Panc1 (cell line): ENCODE measurements at regions not wholly inside any gene's neighbourhood (a gene's known extent, or its start where the extent isn't known, plus 50 kb on each side); places are given as distances from the start of the nearest gene placed in this dataset.

Source experiments
- ATAC-seq: fragments of 200-7000 bp; cut with Tn5 transposase; 2 replicates; pipeline ENCODE4 v1.9.1; 2020; ENCODE audit warnings: mild to moderate bottlenecking, moderate library complexity
- BruUV-seq: library from RNA; stranded (reverse); fragments of 400-500 nt; replicated peaks from 2 replicates; lab custom pipeline; 2021; lab: Mats Ljungman, UMichigan
- CTCF ChIA-PET: fragments of 300-600 bp; sonication (Branson Sonifier 250); formaldehyde crosslinking; loops from one replicate; lab custom pipeline; 2022; ENCODE audit warnings: antibody characterized with exemption; lab: Charles Lee
- POLR2A ChIA-PET: fragments of 300-600 bp; sonication (Branson Sonifier 250); formaldehyde crosslinking; loops from one replicate; lab custom pipeline; 2022; ENCODE audit warnings: antibody characterized with exemption; lab: Charles Lee
- DNase-seq: peaks from one replicate; pipeline ENCODE4 v3.0.0-alpha.2; 2010; ENCODE audit warnings: low read depth, low spot score
- H3K27ac ChIP-seq: 2 replicates; pipeline ENCODE4 v1.5.1; 2011; ENCODE audit warnings: mild to moderate bottlenecking, low read length, inconsistent platforms
- H3K27me3 ChIP-seq: fragments of 200-500 bp; sonication (Bioruptor generic); 2 replicates; pipeline ENCODE4 v1.6.0; 2014; ENCODE audit warnings: low read length, inconsistent platforms; ENCODE audit not compliant: control insufficient read depth, insufficient read depth
- H3K36me3 ChIP-seq: fragments of 200-500 bp; sonication (Bioruptor generic); 2 replicates; pipeline ENCODE4 v1.5.1; 2014; ENCODE audit warnings: inconsistent platforms, mild to moderate bottlenecking, low read length, moderate library complexity; ENCODE audit not compliant: control insufficient read depth, insufficient read depth
- H3K4me1 ChIP-seq: 2 replicates; pipeline ENCODE4 v1.5.1; 2011; ENCODE audit warnings: inconsistent platforms, mild to moderate bottlenecking, low read length, moderate library complexity; ENCODE audit not compliant: control insufficient read depth, insufficient read depth
- H3K4me3 ChIP-seq, 2 experiments: 2 replicates each; pipeline ENCODE4 v1.5.1; 2011 to 2012; ENCODE audit warnings: low read depth in 2 of 2, low read length in 2 of 2, mild to moderate bottlenecking in 2 of 2, inconsistent platforms in 1 of 2, moderate library complexity in 1 of 2
- H3K9me3 ChIP-seq: fragments of 200-500 bp; sonication (Bioruptor generic); 2 replicates; pipeline ENCODE4 v1.5.1; 2014; ENCODE audit warnings: low read depth, mild to moderate bottlenecking, inconsistent platforms, low read length, moderate library complexity; ENCODE audit not compliant: control insufficient read depth, insufficient read depth
- POLR2AphosphoS5 ChIP-seq: IDR thresholded peaks from 2 replicates; pipeline ENCODE4 v1.6.1; 2012; ENCODE audit warnings: mild to moderate bottlenecking, low read depth, low read length, moderate library complexity
- SIN3A ChIP-seq: IDR thresholded peaks from 2 replicates; pipeline ENCODE4 v1.6.1; 2012; ENCODE audit warnings: low read depth, mild to moderate bottlenecking, low read length, moderate library complexity, borderline replicate concordance; ENCODE audit not compliant: insufficient read depth
- TCF7L2 ChIP-seq: IDR thresholded peaks from 2 replicates; pipeline ENCODE4 v1.6.1; 2011; ENCODE audit warnings: mild to moderate bottlenecking, low read depth, low read length, inconsistent platforms
- in situ Hi-C: cut with HindIII; loops from 2 replicates; pipeline ENCODE4 v1.10.0; 2016; ENCODE audit warnings: low sequenced_read_pairs, low pct_unique_long_range_greater_than_20kb
- intact Hi-C: fragments of 100-400 bp; cut with micrococcal nuclease; formaldehyde crosslinking; loops from one replicate; pipeline ENCODE4 v1.10.0; 2022; ENCODE audit not compliant: unreplicated experiment
- TF ChIP-seq, protein P1 (sequence below): fragments of 450-650 bp; IDR thresholded peaks from 2 replicates; pipeline ENCODE4 v1.5.1; 2017; ENCODE audit warnings: mild to moderate bottlenecking
- TF ChIP-seq, protein P2 (sequence below), 2 experiments: IDR thresholded peaks; 2 replicates each; pipeline ENCODE4 v1.6.1; 2011 to 2012; ENCODE audit warnings: low read depth in 2 of 2, control low read depth in 1 of 2, low read length in 1 of 2, mild to moderate bottlenecking in 1 of 2, moderate library complexity in 1 of 2; ENCODE audit not compliant: insufficient read depth in 1 of 2

DNA sequence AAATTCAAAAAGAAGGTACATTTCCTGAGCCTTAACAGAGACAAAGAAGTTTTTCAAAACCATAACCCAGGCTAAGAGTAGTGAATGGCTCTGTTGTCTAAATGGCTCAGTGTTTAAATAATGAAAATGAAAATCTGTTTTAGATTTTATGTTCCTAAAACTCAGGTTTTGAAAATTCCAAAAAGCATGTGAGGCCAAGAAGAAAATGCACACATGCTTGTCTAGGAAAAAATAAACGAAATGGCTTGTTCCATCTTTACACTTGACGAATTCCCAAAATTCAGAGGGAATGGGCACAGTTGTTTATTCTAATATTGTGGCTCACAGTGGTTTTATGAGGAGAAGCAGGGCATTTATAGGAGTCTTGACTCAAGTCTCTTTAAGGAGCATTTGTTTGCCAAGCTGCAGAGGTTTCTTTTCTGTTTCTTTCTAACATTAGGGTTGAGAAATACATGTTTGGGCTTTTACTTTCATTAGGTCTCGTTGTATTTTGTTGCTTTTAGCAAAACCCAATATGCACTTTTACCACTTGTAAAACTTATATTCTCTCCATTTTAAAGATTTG lies 527.6 kb upstream of the ANKRD30A start:
- DNase-seq = no peak
- Histone ChIP-seq H3K36me3 (no peaks in the 10 kb centered on the region), H3K9me3 (no peaks in the 10 kb centered on the region), H3K27me3 (no peaks in the 10 kb centered on the region), H3K4me1 (no peaks in the 10 kb centered on the region), H3K4me3 (no peak overlapping the region), H3K27ac (no peak overlapping the region)
- TF ChIP-seq, protein P1, sequence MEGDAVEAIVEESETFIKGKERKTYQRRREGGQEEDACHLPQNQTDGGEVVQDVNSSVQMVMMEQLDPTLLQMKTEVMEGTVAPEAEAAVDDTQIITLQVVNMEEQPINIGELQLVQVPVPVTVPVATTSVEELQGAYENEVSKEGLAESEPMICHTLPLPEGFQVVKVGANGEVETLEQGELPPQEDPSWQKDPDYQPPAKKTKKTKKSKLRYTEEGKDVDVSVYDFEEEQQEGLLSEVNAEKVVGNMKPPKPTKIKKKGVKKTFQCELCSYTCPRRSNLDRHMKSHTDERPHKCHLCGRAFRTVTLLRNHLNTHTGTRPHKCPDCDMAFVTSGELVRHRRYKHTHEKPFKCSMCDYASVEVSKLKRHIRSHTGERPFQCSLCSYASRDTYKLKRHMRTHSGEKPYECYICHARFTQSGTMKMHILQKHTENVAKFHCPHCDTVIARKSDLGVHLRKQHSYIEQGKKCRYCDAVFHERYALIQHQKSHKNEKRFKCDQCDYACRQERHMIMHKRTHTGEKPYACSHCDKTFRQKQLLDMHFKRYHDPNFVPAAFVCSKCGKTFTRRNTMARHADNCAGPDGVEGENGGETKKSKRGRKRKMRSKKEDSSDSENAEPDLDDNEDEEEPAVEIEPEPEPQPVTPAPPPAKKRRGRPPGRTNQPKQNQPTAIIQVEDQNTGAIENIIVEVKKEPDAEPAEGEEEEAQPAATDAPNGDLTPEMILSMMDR = no peak
- no peak for TF ChIP-seq POLR2AphosphoS5
- TF ChIP-seq, protein P2, sequence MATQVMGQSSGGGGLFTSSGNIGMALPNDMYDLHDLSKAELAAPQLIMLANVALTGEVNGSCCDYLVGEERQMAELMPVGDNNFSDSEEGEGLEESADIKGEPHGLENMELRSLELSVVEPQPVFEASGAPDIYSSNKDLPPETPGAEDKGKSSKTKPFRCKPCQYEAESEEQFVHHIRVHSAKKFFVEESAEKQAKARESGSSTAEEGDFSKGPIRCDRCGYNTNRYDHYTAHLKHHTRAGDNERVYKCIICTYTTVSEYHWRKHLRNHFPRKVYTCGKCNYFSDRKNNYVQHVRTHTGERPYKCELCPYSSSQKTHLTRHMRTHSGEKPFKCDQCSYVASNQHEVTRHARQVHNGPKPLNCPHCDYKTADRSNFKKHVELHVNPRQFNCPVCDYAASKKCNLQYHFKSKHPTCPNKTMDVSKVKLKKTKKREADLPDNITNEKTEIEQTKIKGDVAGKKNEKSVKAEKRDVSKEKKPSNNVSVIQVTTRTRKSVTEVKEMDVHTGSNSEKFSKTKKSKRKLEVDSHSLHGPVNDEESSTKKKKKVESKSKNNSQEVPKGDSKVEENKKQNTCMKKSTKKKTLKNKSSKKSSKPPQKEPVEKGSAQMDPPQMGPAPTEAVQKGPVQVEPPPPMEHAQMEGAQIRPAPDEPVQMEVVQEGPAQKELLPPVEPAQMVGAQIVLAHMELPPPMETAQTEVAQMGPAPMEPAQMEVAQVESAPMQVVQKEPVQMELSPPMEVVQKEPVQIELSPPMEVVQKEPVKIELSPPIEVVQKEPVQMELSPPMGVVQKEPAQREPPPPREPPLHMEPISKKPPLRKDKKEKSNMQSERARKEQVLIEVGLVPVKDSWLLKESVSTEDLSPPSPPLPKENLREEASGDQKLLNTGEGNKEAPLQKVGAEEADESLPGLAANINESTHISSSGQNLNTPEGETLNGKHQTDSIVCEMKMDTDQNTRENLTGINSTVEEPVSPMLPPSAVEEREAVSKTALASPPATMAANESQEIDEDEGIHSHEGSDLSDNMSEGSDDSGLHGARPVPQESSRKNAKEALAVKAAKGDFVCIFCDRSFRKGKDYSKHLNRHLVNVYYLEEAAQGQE (IDR thresholded peaks at IDR 0.05; ENCODE audit: insufficient read depth in 1 of 2, low read depth in 2 of 2, low read length in 1 of 2) = no peak
- no peak for TF ChIP-seq TCF7L2
- TF ChIP-seq SIN3A = no peak
- intact Hi-C loops = no loop called here
- ChIA-PET POLR2A (no interaction called here), CTCF (no interaction called here)
- in situ Hi-C loops = no loop called here
- ATAC-seq = no peak
- no TSS peak for BruUV-seq

DNA sequence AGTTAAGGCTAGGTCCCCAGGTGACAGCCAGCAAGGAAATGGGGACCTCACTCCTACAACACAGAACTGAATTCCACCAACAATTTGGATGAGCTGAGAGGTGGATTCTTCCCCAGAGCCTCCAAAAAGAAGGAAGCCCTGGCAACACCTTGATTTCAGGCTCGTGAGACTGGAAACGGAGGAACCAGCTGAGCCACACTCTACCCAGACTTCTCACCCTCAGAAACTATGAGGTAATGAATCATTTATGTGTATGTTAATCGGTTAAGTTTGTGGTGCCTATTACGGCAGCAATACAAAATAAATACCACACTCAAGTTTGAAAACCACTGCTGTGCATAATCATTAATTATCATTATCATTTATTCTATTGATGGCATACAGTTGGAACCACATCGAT lies 532.4 kb upstream of the ANKRD30A start:
- Histone ChIP-seq H3K27ac (no peak overlapping the region), H3K4me1 (no peaks in the 10 kb centered on the region), H3K27me3 (no peaks in the 10 kb centered on the region), H3K36me3 (no peaks in the 10 kb centered on the region), H3K4me3 (no peak overlapping the region), H3K9me3 (no peaks in the 10 kb centered on the region)
- no TSS peak for BruUV-seq
- CTCF ChIA-PET = no interaction called here
- TF ChIP-seq, protein P2 (IDR thresholded peaks at IDR 0.05; ENCODE audit: insufficient read depth in 1 of 2, low read depth in 2 of 2, low read length in 1 of 2) = no peak
- no peak for TF ChIP-seq TCF7L2
- no peak for TF ChIP-seq POLR2AphosphoS5
- TF ChIP-seq SIN3A = no peak
- TF ChIP-seq, protein P1 = no peak
- in situ Hi-C loops (no loop called here), intact Hi-C loops (no loop called here)
- DNase-seq (no peak), ATAC-seq (no peak)
- POLR2A ChIA-PET = no interaction called here
